ENCODE measurements at regions not wholly inside any gene's neighbourhood (a gene's known extent, or its start where the extent isn't known, plus 50 kb on each side); places are given as distances from the start of the nearest gene placed in this dataset.

GRCh38 chr2:239629926-239630617, 229.3 kb upstream of the HDAC4 start:
- no peak overlapping the region for H3K4me2 ChIP-seq (ENCODE audit: insufficient read depth, low read length)
- no peak for ATAC-seq
- no peak overlapping the region for H3K27ac ChIP-seq (ENCODE audit: extremely low read depth, low read depth, low read length)
- ChIA-PET POLR2A (no interaction called here), CTCF (ENCODE audit: low intra/inter-chr PET ratio) (no interaction called here)
- no peak for TF ChIP-seq DIDO1 (tag; IDR thresholded peaks at IDR 0.05; ENCODE audit: low read depth)
- no peak for TF ChIP-seq ZNF121 (CRISPR knock-in tag; conservative IDR thresholded peaks at IDR 0.05)
- no peak for TF ChIP-seq RUNX1 (IDR thresholded peaks at IDR 0.05; ENCODE audit: low read depth)
- TF ChIP-seq ZNF511 (CRISPR knock-in tag; IDR thresholded peaks at IDR 0.05): no peak
- no peak for TF ChIP-seq GATAD2A (IDR thresholded peaks at IDR 0.05)
- TF ChIP-seq MAFK (IDR thresholded peaks at IDR 0.05; ENCODE audit: low read length): no peak
- no peak for TF ChIP-seq XRCC4 (IDR thresholded peaks at IDR 0.05; ENCODE audit: extremely low read depth, insufficient read depth, insufficient read length)
- no peak for TF ChIP-seq TAF7 (tag; IDR thresholded peaks at IDR 0.05)
- TF ChIP-seq ZNF830 (CRISPR knock-in tag; IDR thresholded peaks at IDR 0.05): no peak
- no peak for TF ChIP-seq ZNF140 (CRISPR knock-in tag; IDR thresholded peaks at IDR 0.05)
- TF ChIP-seq CREBBP (IDR thresholded peaks at IDR 0.05; ENCODE audit: low read depth, low read length): no peak
- TF ChIP-seq ILK (tag; IDR thresholded peaks at IDR 0.05; ENCODE audit: borderline replicate concordance, low read depth): no peak
- no peak for TF ChIP-seq EGR1 (conservative IDR thresholded peaks at IDR 0.05)
- no peak for TF ChIP-seq ZNF77 (CRISPR knock-in tag; IDR thresholded peaks at IDR 0.05)
- no peak for TF ChIP-seq EHMT2 (IDR thresholded peaks at IDR 0.05)
- TF ChIP-seq CBX3 (IDR thresholded peaks at IDR 0.05; ENCODE audit: borderline replicate concordance in 1 of 2, low read length in 2 of 2): no peak
- no peak for TF ChIP-seq HNRNPK (IDR thresholded peaks at IDR 0.05; ENCODE audit: low read depth, low read length, poor library complexity, severe bottlenecking)
- no peaks in the 10 kb centered on the region for H3K9me1 ChIP-seq (ENCODE audit: control insufficient read depth, insufficient read depth, low read length)
- peaks cover 0 to 18% of the 10 kb centered on the region in 2 experiments; a peak in 2 of 5 replicates for H3K27me3 ChIP-seq (ENCODE audit: control insufficient read depth in 2 of 2, insufficient read depth in 2 of 2, low read length in 2 of 2)
- intact Hi-C loops (cut with micrococcal nuclease): no loop called here
- in situ Hi-C loops (cut with MboI): no loop called here
- no peaks in the 10 kb centered on the region for H3K4me1 ChIP-seq (replicated peaks in 1 of 2; ENCODE audit: control insufficient read depth in 2 of 2, insufficient read depth in 2 of 2, low read length in 2 of 2)
- H3K4me3 ChIP-seq: no peak overlapping the region
- H3K9ac ChIP-seq (ENCODE audit: insufficient read depth in 1 of 2, low read depth in 2 of 2, low read length in 2 of 2): no peak overlapping the region
- no peak for FAIRE-seq
- no peaks in the 10 kb centered on the region for H3K79me2 ChIP-seq (ENCODE audit: control insufficient read depth, insufficient read depth, low read length)
- H3K36me3 ChIP-seq (ENCODE audit: control insufficient read depth, insufficient read depth, low read length): no peaks in the 10 kb centered on the region
- no peak for DNase-seq (ENCODE audit: extremely low read depth in 1 of 4, low spot score in 3 of 4)
- H4K20me1 ChIP-seq (replicated peaks; ENCODE audit: control insufficient read depth, insufficient read depth, low read length): no peaks in the 10 kb centered on the region
- H2AFZ ChIP-seq (ENCODE audit: low read depth, low read length): no peak overlapping the region
- WGBS (ENCODE audit: insufficient coverage, low coverage, missing lambda C conversion rate): 0% methylated on average over 7 of the region's 7 CpGs
- H3K9me3 ChIP-seq (replicated peaks; ENCODE audit: control insufficient read depth, insufficient read depth, low read depth, low read length): no peaks in the 10 kb centered on the region
- BruUV-seq (replicated peaks): no TSS peak
